Gastroesophageal sphincter (tissue), 3 donors: ENCODE measurements at regions not wholly inside any gene's neighbourhood (a gene's known extent, or its start where the extent isn't known, plus 50 kb on each side); places are given as distances from the start of the nearest gene placed in this dataset.

Experiments
- CTCF ChIP-seq, 4 experiments: fragments of 200-600 bp in 2 of 4; fragments of 450-650 bp in 2 of 4; sonication (generic) in 1 of 4; IDR thresholded peaks; one replicate each; pipeline ENCODE4 v1.5.1; 2017 to 2019; ENCODE audit warnings: antibody characterized with exemption in 4 of 4, mild to moderate bottlenecking in 2 of 4, moderate library complexity in 2 of 4
- EP300 ChIP-seq: sonication (generic); formaldehyde crosslinking; IDR thresholded peaks from one replicate; pipeline ENCODE4 v1.6.1; 2017; ENCODE audit warnings: antibody characterized with exemption, mild to moderate bottlenecking
- POLR2A ChIP-seq, 2 donors: fragments of 450-650 bp; IDR thresholded peaks; one replicate each; pipeline ENCODE4 v1.6.1; 2017; ENCODE audit warnings: antibody characterized with exemption in 2 of 2, mild to moderate bottlenecking in 2 of 2, moderate library complexity in 1 of 2
- POLR2AphosphoS5 ChIP-seq: sonication (generic); formaldehyde crosslinking; IDR thresholded peaks from one replicate; pipeline ENCODE4 v1.6.1; 2017; ENCODE audit warnings: antibody characterized with exemption

- no peak for TF ChIP-seq CTCF (IDR thresholded peaks at IDR 0.05)
- TF ChIP-seq EP300, result no peak
- TF ChIP-seq POLR2A (IDR thresholded peaks at IDR 0.05), result no peak
- TF ChIP-seq POLR2AphosphoS5, result no peak
Measured at GRCh38 chr4:180665481-180665880, 1577.7 kb upstream of the TENM3 start.
